HPDE6-E6E7 (cell line): ENCODE measurements at regions not wholly inside any gene's neighbourhood (a gene's known extent, or its start where the extent isn't known, plus 50 kb on each side); places are given as distances from the start of the nearest gene placed in this dataset.

Experiments used
- DNase-seq: peaks from one replicate; pipeline ENCODE4 v3.0.0; 2011; ENCODE audit warnings: missing footprints; ENCODE audit errors: extremely low spot score

DNA sequence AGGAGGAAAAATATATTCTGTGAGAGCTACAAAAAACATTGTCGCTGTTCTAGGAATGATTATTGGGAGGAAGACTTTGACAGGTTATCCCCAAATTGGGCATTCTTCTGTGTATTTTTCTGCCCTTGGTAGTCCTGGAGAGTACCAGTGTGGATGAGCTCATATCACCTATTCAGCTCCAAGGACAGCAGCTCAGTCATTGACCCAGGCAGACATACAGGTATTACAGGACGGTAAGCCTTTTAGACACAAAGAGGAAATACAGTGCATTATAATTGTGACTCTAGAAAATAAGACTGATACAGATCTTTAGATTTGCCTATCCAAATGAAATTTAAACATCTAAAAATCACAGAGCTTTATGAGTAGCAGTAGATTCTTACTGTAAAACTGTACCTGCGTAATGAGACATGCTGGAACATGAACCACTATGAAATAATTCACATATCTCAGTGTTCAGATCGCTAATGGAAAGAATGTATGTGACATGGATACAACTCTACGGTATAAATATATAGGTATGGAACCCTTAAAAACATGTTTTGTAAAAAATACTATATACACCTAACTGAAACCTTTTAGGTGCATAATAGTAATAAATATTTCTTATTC lies 56.0 kb downstream of the PLK2 start:
- DNase-seq, result no peak

GRCh38 chr5:58401701-58402100 lies 58.2 kb downstream of the PLK2 start:
- no peak for DNase-seq

DNA sequence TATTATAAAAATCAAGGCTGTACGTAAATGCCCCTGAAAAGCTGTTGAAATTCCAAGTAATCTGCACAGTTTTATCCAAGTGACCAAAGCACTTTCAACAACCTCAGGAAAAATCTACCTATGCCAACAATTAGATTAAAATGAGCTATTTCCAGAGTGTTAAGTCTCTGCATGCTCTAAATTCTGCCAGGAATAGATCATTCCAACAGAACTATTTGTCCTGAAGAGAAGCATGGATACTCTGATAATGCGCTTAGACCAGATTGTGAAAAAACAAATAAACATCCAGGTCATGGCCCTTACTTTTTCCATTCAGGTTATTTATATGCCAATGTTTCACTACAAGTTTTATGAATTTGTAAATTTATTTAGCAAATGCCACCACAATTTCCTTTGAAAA lies 59.1 kb downstream of the PLK2 start:
- no peak for DNase-seq

- DNase-seq, result no peak
Measured at GRCh38 chr5:58399951-58400350, 59.9 kb downstream of the PLK2 start.

DNA sequence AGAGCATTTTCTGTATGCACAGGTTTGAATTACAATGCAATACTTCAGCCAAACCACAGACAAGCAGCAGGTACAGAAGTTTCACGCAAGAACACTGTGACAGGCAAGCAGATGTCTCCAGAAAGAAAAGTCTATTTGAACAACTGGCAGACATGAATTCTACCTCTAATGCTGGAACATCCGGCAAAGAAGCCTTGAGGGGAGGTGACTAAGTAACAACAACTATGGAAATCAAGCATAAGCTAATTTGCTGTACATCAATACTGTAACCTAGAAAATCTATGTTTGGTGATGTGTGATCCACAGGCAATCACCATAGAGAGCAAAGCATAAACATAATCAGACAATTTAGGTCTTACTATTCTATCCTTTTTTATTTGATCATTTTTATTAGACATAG lies 65.5 kb downstream of the PLK2 start:
- no peak for DNase-seq

DNA sequence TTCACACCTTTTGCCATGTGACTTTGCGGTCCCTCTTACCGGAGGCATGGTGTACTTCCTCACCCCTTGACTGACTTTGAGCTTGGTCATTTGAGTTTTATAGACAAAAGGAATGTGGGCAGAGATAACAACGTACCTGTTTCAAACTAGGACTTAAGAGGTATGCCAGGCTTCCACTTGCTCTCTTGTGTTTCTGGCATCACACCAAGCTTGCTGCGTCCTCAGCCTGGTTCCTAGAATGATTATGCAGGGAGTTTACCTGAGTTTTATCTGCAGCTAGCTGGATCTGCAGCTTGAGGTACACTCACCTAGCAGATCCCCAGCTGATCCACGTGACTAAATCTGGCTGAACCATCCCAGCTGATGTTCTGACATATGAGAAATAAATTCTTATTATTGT lies 66.2 kb downstream of the PLK2 start:
- no peak for DNase-seq

- no peak for DNase-seq
Measured at GRCh38 chr5:58392496-58392895, 67.4 kb downstream of the PLK2 start.

GRCh38 chr5:58383448-58383847 lies 76.4 kb downstream of the PLK2 start:
- no peak for DNase-seq

GRCh38 chr5:58382131-58382534 lies 77.8 kb downstream of the PLK2 start:
- no peak for DNase-seq

- no peak for DNase-seq
Measured at GRCh38 chr5:58381566-58381965, 78.3 kb downstream of the PLK2 start.

GRCh38 chr5:58380655-58381054 lies 79.2 kb downstream of the PLK2 start:
- no peak for DNase-seq

DNA sequence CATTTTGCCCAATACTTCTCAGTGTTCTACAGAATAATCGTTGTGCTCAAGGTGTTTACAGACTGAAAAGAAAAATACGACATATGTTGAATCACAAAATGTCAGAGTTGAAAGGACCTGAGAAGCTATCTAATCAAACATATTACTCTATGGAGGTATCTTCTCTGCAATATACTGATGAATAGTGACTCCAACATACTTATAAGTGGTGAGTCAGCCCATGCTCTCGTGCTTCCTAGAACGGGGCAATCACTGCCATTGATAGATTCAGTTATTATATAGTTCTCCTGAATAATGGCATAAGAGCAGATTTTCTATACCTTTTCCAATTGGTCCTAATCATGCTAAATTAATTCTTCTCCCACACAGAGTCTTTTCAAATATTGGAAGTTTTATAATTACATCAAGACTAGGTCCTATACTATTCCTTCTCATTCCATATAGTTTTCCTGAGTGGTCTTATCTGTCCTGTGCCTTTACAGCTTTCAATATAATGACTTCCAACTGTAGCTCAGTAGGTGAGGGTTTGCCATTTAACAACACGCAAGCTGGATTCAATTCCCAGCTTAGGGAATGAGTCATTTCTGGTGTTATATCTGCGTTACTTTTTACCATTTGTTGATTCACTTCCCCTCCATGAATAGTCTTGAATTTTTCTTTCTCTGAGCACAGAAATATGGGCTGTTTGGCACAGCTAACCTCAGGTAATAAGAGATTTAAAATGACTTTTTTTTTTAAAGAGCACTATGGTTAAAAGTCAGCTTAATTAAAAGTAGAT lies 81.1 kb downstream of the PLK2 start:
- no peak for DNase-seq

GRCh38 chr5:58370606-58371005 lies 89.3 kb downstream of the PLK2 start:
- DNase-seq, result no peak

DNA sequence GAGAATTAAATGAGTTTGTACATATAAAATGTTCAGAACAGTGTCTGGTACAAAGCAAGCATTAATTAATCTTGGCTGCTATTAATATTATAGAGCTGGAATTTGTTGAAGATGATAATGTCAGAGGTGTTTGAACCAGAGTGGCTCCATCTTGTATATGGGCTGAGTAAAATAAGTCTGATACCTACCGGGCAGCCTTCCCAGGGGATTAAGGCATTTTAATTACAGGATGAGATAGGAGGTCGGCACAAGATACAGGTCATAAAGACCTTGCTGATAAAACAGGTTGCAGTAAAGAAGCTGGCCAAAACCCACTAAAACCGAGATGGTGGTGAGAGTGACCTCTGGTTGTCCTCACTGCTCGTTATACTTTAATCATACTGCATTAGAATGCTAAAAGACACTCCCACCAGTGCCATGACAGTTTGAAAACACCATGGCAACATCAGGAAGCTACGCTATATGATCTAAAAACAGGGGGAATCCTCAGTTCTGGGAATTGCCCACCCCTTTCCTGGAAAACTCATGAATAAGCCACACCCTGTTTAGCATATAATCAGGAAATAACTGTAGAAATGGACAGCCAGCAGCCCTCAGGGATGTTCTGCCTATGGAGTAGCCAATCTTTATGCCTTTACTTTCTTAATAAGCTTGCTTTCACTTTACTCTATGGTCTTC lies 90.2 kb downstream of the PLK2 start:
- DNase-seq, result no peak

GRCh38 chr5:58366461-58366860 lies 93.4 kb downstream of the PLK2 start:
- no peak for DNase-seq

GRCh38 chr5:58365791-58366190 lies 94.1 kb downstream of the PLK2 start:
- DNase-seq, result no peak

GRCh38 chr5:58363461-58364249 lies 96.2 kb downstream of the PLK2 start:
- DNase-seq, result no peak

DNA sequence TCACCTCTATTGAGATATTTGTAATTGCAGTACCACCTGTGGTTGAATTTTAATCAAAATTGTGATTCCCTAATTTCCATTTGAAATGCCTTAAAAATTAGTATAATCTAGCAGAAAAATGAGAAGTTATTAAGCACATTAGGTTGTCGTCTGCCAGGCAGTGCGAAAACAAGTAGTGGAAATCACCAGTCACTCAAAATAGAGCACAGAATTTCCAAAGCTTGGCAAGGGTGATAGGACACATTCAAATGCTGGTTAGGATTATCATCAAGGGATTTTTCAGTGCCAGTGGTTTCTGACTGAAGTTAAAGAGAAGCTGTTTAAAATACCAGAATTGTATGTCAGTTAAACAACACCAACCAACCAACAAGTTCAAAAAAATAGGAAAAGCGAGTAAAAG lies 97.8 kb downstream of the PLK2 start:
- no peak for DNase-seq

GRCh38 chr5:58360794-58361193 lies 99.1 kb downstream of the PLK2 start:
- no peak for DNase-seq

GRCh38 chr5:58359981-58360380 lies 99.9 kb downstream of the PLK2 start:
- DNase-seq, result no peak

DNA sequence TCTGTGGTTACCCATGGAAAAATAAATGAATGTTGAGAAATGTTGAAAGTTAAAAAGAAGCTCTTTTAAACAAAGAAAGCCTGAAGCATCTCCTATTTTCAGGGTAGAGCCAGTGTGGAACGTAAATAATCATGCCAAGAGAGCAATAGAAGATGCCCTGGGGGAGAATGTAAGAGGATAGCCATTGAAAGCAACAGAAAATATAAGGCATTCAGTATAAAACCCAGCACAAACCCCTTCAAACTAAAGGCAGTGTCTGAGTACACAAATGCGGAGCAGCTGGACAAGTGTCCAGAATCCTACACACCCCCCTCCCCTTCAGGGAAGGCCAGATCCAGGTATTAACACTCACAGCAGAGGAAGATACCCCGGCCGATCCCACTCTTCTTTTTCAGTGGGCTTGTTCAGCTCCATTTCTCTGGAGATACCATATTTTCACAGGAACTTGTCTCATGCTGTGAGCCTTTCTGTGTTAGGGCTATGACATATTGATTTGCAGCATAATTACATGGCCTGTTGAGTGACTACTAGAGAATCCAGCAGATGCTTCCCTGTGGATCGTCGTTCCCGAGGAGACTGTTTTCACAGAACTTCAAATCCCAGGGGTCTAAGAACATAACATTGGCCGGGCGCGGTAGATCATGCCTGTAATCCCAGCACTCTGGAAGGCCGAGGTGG lies 101.2 kb downstream of the PLK2 start:
- no peak for DNase-seq
